H1 (cell line): ENCODE measurements at regions not wholly inside any gene's neighbourhood (a gene's known extent, or its start where the extent isn't known, plus 50 kb on each side); places are given as distances from the start of the nearest gene placed in this dataset.

ENCODE experiments used
- CTCF ChIA-PET: fragments of 300-600 bp; sonication (Branson Sonifier 250); formaldehyde crosslinking; loops from one replicate; lab custom pipeline; 2021; ENCODE audit not compliant: partially characterized antibody; lab: Charles Lee
- POLR2A ChIA-PET: fragments of 300-600 bp; sonication (Branson Sonifier 250); formaldehyde crosslinking; loops from one replicate; lab custom pipeline; 2021; ENCODE audit warnings: inconsistent platforms; ENCODE audit not compliant: partially characterized antibody; lab: Charles Lee
- DNase-seq, 2 experiments: peaks; one replicate each; pipeline versions ENCODE4 v3.0.0 to v3.0.0-alpha.2; 2010 to 2022; ENCODE audit warnings: low spot score in 2 of 2, low read depth in 1 of 2, mixed read lengths in 1 of 2
- FAIRE-seq: peaks from 2 replicates; lab custom pipeline; 2011; peaks lifted over from hg19 to GRCh38; lab: Jason Lieb, UNC
- H2AFZ ChIP-seq: 2 replicates; pipeline ENCODE4 v1.8.1; 2012; ENCODE audit warnings: low read length, inconsistent platforms
- H2AK5ac ChIP-seq: 2 replicates; pipeline ENCODE4 v1.6.1; 2013; ENCODE audit warnings: low read depth, low read length
- H2BK120ac ChIP-seq: replicated peaks from 2 replicates; pipeline ENCODE3; 2013; ENCODE audit warnings: low read depth, low read length, inconsistent platforms
- H2BK12ac ChIP-seq: 2 replicates; pipeline ENCODE4 v1.6.1; 2013; ENCODE audit warnings: low read depth, low read length
- H2BK15ac ChIP-seq: 2 replicates; pipeline ENCODE4 v1.6.1; 2013; ENCODE audit warnings: low read length
- H2BK20ac ChIP-seq: 2 replicates; pipeline ENCODE4 v1.6.1; 2013; ENCODE audit warnings: low read length
- H2BK5ac ChIP-seq: 2 replicates; pipeline ENCODE4 v1.6.1; 2013; ENCODE audit warnings: low read depth, low read length
- H3K14ac ChIP-seq: 2 replicates; pipeline ENCODE4 v1.6.1; 2013; ENCODE audit warnings: inconsistent platforms; ENCODE audit not compliant: insufficient read length
- H3K18ac ChIP-seq: 2 replicates; pipeline ENCODE4 v1.6.1; 2013; ENCODE audit warnings: low read length; ENCODE audit errors: extremely low read depth
- H3K23ac ChIP-seq: 2 replicates; pipeline ENCODE4 v1.6.1; 2013; ENCODE audit warnings: inconsistent platforms; ENCODE audit not compliant: insufficient read length
- H3K23me2 ChIP-seq: 2 replicates; pipeline ENCODE4 v1.6.1; 2013; ENCODE audit warnings: low read depth, low read length
- H3K27ac ChIP-seq: 2 replicates; pipeline ENCODE4 v1.6.1; 2011; ENCODE audit warnings: low read depth, low read length, inconsistent platforms
- H3K27me3 ChIP-seq, 4 experiments: replicated peaks in 1 of 4; 1 replicate in 1 of 4; 2 replicates in 3 of 4; pipeline versions ENCODE4 v1.6.1 to v1.8.1; 2011 to 2013; ENCODE audit warnings: low read length in 3 of 4, mild to moderate bottlenecking in 3 of 4, inconsistent platforms in 2 of 4, mixed read lengths in 2 of 4, moderate library complexity in 1 of 4; ENCODE audit not compliant: control insufficient read depth in 3 of 4, insufficient read depth in 3 of 4; ENCODE audit errors: extremely low read depth in 1 of 4
- H3K36me3 ChIP-seq, 4 experiments: 2 replicates each; pipeline versions ENCODE4 v1.6.1 to v1.8.1; 2011 to 2013; ENCODE audit warnings: mild to moderate bottlenecking in 4 of 4, low read length in 3 of 4, moderate library complexity in 2 of 4, control low read depth in 1 of 4, inconsistent platforms in 1 of 4; ENCODE audit not compliant: insufficient read depth in 4 of 4, control insufficient read depth in 2 of 4
- H3K4ac ChIP-seq: replicated peaks from 2 replicates; pipeline ENCODE3; 2013; ENCODE audit warnings: low read length, low read depth, mixed read lengths, inconsistent platforms; ENCODE audit not compliant: insufficient read length
- H3K4me1 ChIP-seq, 4 experiments: replicated peaks in 1 of 4; 1 replicate in 1 of 4; 2 replicates in 3 of 4; pipeline versions ENCODE4 v1.6.1 to v1.8.1; 2011 to 2013; ENCODE audit warnings: low read length in 3 of 4, inconsistent platforms in 2 of 4, mixed read lengths in 1 of 4; ENCODE audit not compliant: insufficient read depth in 4 of 4, control insufficient read depth in 3 of 4
- H3K4me2 ChIP-seq, 2 experiments: 2 replicates each; pipeline versions ENCODE4 v1.6.1 to v1.8.1; 2011 to 2013; ENCODE audit warnings: low read depth in 2 of 2, low read length in 2 of 2, control low read depth in 1 of 2, inconsistent platforms in 1 of 2, mild to moderate bottlenecking in 1 of 2; ENCODE audit not compliant: insufficient read depth in 1 of 2
- H3K4me3 ChIP-seq, 4 experiments: fragments of 200-600, 300-600 bp in 1 of 4; sonication (generic), shearing (Covaris generic), sonication (Bioruptor Twin) in 1 of 4; 2 replicates each; pipeline versions ENCODE4 v1.5.1 to v1.8.1; 2011 to 2016; ENCODE audit warnings: low read length in 4 of 4, low read depth in 3 of 4, control low read depth in 2 of 4, inconsistent platforms in 2 of 4, mild to moderate bottlenecking in 2 of 4, mixed read lengths in 1 of 4, moderate library complexity in 1 of 4; ENCODE audit not compliant: insufficient read depth in 2 of 4; ENCODE audit errors: extremely low read depth in 1 of 4
- H3K56ac ChIP-seq: replicated peaks from 2 replicates; pipeline ENCODE3; 2013; ENCODE audit warnings: low read depth, mild to moderate bottlenecking, mixed read lengths, low read length, inconsistent platforms; ENCODE audit not compliant: insufficient read length
- H3K79me1 ChIP-seq: 2 replicates; pipeline ENCODE4 v1.6.1; 2013; ENCODE audit warnings: low read depth, low read length, control low read depth
- H3K79me2 ChIP-seq, 2 experiments: 2 replicates each; pipeline versions ENCODE4 v1.6.1 to v1.8.1; 2012 to 2013; ENCODE audit warnings: low read length in 2 of 2, mild to moderate bottlenecking in 2 of 2, inconsistent platforms in 1 of 2; ENCODE audit not compliant: insufficient read depth in 2 of 2, control insufficient read depth in 1 of 2
- H3K9ac ChIP-seq, 4 experiments: replicated peaks in 1 of 4; 1 replicate in 1 of 4; 2 replicates in 3 of 4; pipeline versions ENCODE4 v1.6.1 to v1.8.1; 2011 to 2013; ENCODE audit warnings: low read depth in 3 of 4, low read length in 3 of 4, control low read depth in 2 of 4, mild to moderate bottlenecking in 2 of 4, moderate library complexity in 2 of 4, inconsistent platforms in 1 of 4; ENCODE audit errors: extremely low read depth in 1 of 4
- H3K9me3 ChIP-seq, 2 experiments: 2 replicates each; pipeline versions ENCODE4 v1.6.1 to v1.8.1; 2012 to 2013; ENCODE audit warnings: mild to moderate bottlenecking in 2 of 2, moderate library complexity in 2 of 2, control low read depth in 1 of 2, inconsistent platforms in 1 of 2, low read depth in 1 of 2, low read length in 1 of 2, mixed read lengths in 1 of 2; ENCODE audit not compliant: insufficient read depth in 2 of 2
- H4K20me1 ChIP-seq, 2 experiments: replicated peaks in 1 of 2; 2 replicates each; pipeline versions ENCODE3 to v1.8.1; 2011 to 2013; ENCODE audit warnings: inconsistent platforms in 2 of 2, low read length in 2 of 2, mild to moderate bottlenecking in 1 of 2; ENCODE audit not compliant: insufficient read depth in 2 of 2, control insufficient read depth in 1 of 2
- H4K5ac ChIP-seq: 2 replicates; pipeline ENCODE4 v1.6.1; 2013; ENCODE audit warnings: low read length, low read depth, mixed read lengths, inconsistent platforms; ENCODE audit not compliant: insufficient read length
- H4K8ac ChIP-seq: 2 replicates; pipeline ENCODE4 v1.8.0; 2013; ENCODE audit warnings: mild to moderate bottlenecking, moderate library complexity, low read length, inconsistent platforms; ENCODE audit not compliant: insufficient read depth; ENCODE audit errors: extremely low read depth
- H4K91ac ChIP-seq: replicated peaks from 2 replicates; pipeline ENCODE3; 2013; ENCODE audit warnings: low read length, mixed read lengths, inconsistent platforms; ENCODE audit not compliant: insufficient read length
- ASH2L ChIP-seq: fragments of 200-600, 300-600 bp; sonication (generic); IDR thresholded peaks from one replicate; pipeline ENCODE4 v1.7.1; 2017; ENCODE audit warnings: low read length
- BACH1 ChIP-seq: IDR thresholded peaks from 2 replicates; pipeline ENCODE4 v1.6.1; 2012; ENCODE audit warnings: low read length, improper control_type of control experiment
- BCL11A ChIP-seq, 2 experiments: IDR thresholded peaks; one replicate each; pipeline ENCODE4 v1.6.1; 2011; ENCODE audit warnings: low read depth in 2 of 2, low read length in 2 of 2, mild to moderate bottlenecking in 2 of 2
- EGR1 ChIP-seq: IDR thresholded peaks from 2 replicates; pipeline ENCODE4 v1.6.1; 2011; ENCODE audit warnings: low read depth, low read length, borderline replicate concordance
- EZH2 ChIP-seq: fragments of 200-600 bp; sonication (generic); IDR thresholded peaks from 2 replicates; pipeline ENCODE4 v1.7.1; 2012; ENCODE audit warnings: low read depth, mild to moderate bottlenecking, moderate library complexity, low read length, inconsistent platforms; ENCODE audit not compliant: severe bottlenecking
- FOSL1 ChIP-seq: IDR thresholded peaks from 2 replicates; pipeline ENCODE4 v1.6.1; 2011; ENCODE audit warnings: mild to moderate bottlenecking, low read depth, low read length, moderate library complexity; ENCODE audit not compliant: insufficient read depth
- HDAC6 ChIP-seq: IDR thresholded peaks from one replicate; pipeline ENCODE4 v1.7.1; 2012; ENCODE audit warnings: low read depth, mild to moderate bottlenecking, inconsistent platforms, low read length, moderate library complexity
- JUN ChIP-seq: IDR thresholded peaks from 2 replicates; pipeline ENCODE4 v1.6.1; 2011; ENCODE audit warnings: low read depth, mild to moderate bottlenecking, improper control_type of control experiment, low read length
- MAX ChIP-seq: IDR thresholded peaks from 2 replicates; pipeline ENCODE4 v1.6.1; 2012; ENCODE audit warnings: inconsistent platforms
- NANOG ChIP-seq: IDR thresholded peaks from 2 replicates; pipeline ENCODE4 v1.6.1; 2011; ENCODE audit warnings: low read length, low read depth, mild to moderate bottlenecking, inconsistent platforms; ENCODE audit not compliant: insufficient read depth, poor library complexity, severe bottlenecking
- PHF8 ChIP-seq: fragments of 200-600 bp; sonication (generic); conservative IDR thresholded peaks from 2 replicates; pipeline ENCODE4 v1.7.1; 2012; ENCODE audit warnings: low read depth, mild to moderate bottlenecking, inconsistent platforms, low read length, moderate library complexity
- SAP30 ChIP-seq: fragments of 300-600 bp; sonication (generic); IDR thresholded peaks from 2 replicates; pipeline ENCODE4 v1.7.1; 2012; ENCODE audit warnings: low read length, moderate library complexity, mild to moderate bottlenecking, inconsistent platforms; ENCODE audit not compliant: insufficient read depth, insufficient replicate concordance
- SP2 ChIP-seq: IDR thresholded peaks from 2 replicates; pipeline ENCODE4 v1.6.1; 2012; ENCODE audit warnings: mild to moderate bottlenecking, low read length, inconsistent platforms
- ZNF274 ChIP-seq: IDR thresholded peaks from 2 replicates; pipeline ENCODE4 v1.7.0; 2012; ENCODE audit warnings: low read length, borderline replicate concordance; ENCODE audit errors: extremely low read depth
- WGBS, 2 experiments: shearing (Covaris generic) in 1 of 2; methylation state at CpG; one replicate each; pipeline versions ENCODE4 v1.1.6 to v1.1.7; 2013 to 2015; ENCODE audit warnings: low lambda C conversion rate in 2 of 2, mixed read lengths in 2 of 2, inconsistent platforms in 1 of 2, low coverage in 1 of 2, missing lambda C conversion rate in 1 of 2; ENCODE audit not compliant: insufficient replicate concordance in 2 of 2, insufficient coverage in 1 of 2, insufficient read length in 1 of 2; ENCODE audit errors: extremely low coverage in 1 of 2, missing lambda C conversion rate in 1 of 2; 5-methylcytosine and 5-hydroxymethylcytosine counted together

- Histone ChIP-seq H2AK5ac (no peak overlapping the region), H3K36me3 (no peaks in the 10 kb centered on the region; a peak in 1 of 8 replicates), H4K91ac (no peak overlapping the region), H4K5ac (no peak overlapping the region), H3K56ac (no peak overlapping the region), H3K18ac (no peak overlapping the region), H3K9ac (no peak overlapping the region), H3K27me3 (no peaks in the 10 kb centered on the region), H4K20me1 (no peaks in the 10 kb centered on the region), H3K23ac (no peak overlapping the region), H3K4ac (no peak overlapping the region), H2BK120ac (no peak overlapping the region), H3K4me2 (no peak overlapping the region), H3K79me1 (no peaks in the 10 kb centered on the region), H2BK5ac (no peak overlapping the region), H3K4me3 (no peak overlapping the region), H3K9me3 (no peaks in the 10 kb centered on the region), H3K4me1 (peaks cover 10 to 21% (median 16%) of the 10 kb centered on the region in 4 experiments), H2BK15ac (no peak overlapping the region), H3K14ac (no peak overlapping the region), H3K79me2 (no peaks in the 10 kb centered on the region), H2BK20ac (no peak overlapping the region), H2BK12ac (no peak overlapping the region), H4K8ac (no peak overlapping the region), H3K27ac (no peak overlapping the region), H2AFZ (no peak overlapping the region), H3K23me2 (peaks cover 2% of the 10 kb centered on the region)
- POLR2A ChIA-PET, result no interaction called here
- WGBS, 2 experiments, result 83% methylated on average over 6 of the region's 6 CpGs; no CpG with 5 or more reads in 1 of the 2 experiments
- DNase-seq, result no peak
- no peak for FAIRE-seq
- CTCF ChIA-PET, result no interaction called here
- no peak for TF ChIP-seq MAX
- TF ChIP-seq HDAC6, result no peak
- no peak for TF ChIP-seq JUN
- TF ChIP-seq FOSL1, result no peak
- TF ChIP-seq SP2, result no peak
- no peak for TF ChIP-seq PHF8
- no peak for TF ChIP-seq EGR1
- TF ChIP-seq ASH2L, result no peak
- no peak for TF ChIP-seq SAP30
- TF ChIP-seq NANOG, result no peak
- no peak for TF ChIP-seq ZNF274
- no peak for TF ChIP-seq BACH1
- no peak for TF ChIP-seq BCL11A (IDR thresholded peaks at IDR 0.05; ENCODE audit: low read depth in 2 of 2, low read length in 2 of 2)
- no peak for TF ChIP-seq EZH2
Observed at GRCh38 chr5:158309088-158309807, 450.3 kb upstream of the CLINT1 start.
